Activated CD8-positive, alpha-beta memory T cell treated with anti-CD3 and anti-CD28 coated beads for 1 hour (primary cell): ENCODE measurements at regions not wholly inside any gene's neighbourhood (a gene's known extent, or its start where the extent isn't known, plus 50 kb on each side); places are given as distances from the start of the nearest gene placed in this dataset.

Source experiments
- DNase-seq, 2 donors: peaks; one replicate each; pipeline ENCODE4 v3.0.0-alpha.2; 2020; ENCODE audit warnings: low read depth in 1 of 2; ENCODE audit errors: extremely low read depth in 1 of 2

GRCh38 chr1:193681422-193681821 is 495.0 kb upstream of the B3GALT2 start:
- no peak for DNase-seq

GRCh38 chr1:193680924-193681316 is 494.5 kb upstream of the B3GALT2 start:
- no peak for DNase-seq

DNA sequence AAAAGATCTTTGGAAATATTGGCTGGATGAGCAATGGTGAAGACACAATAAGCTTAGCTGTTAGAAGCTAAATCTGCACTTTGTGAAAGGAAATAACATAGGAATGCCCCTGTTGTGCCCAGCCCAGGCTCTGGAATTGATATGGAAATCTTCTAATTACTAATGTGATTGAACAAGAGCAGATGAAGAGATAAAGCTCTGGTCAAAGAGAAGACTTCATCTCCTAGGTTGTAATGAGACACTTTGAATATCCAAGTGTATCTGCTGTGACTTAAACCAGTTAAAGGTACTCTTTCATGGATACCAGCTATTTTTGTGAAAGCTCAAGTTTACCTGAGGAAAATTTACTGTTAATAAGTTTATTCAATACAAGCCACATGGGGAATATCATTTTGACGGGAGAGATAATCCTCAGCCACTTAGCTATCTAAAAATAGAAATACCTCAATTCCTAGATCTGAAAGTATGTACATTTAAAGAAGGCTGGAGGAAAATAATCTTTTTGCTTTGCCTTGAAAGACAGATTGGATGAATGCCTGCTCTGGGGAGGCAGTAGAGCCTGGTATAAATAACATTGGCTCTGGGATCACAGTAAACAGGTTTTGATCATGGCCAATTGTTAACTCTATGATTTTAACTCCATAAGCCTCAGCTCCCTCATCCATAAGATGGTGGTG is 494.0 kb upstream of the B3GALT2 start:
- DNase-seq, result no peak

GRCh38 chr1:193677874-193678273 is 491.5 kb upstream of the B3GALT2 start:
- DNase-seq, result no peak

- DNase-seq, result no peak
These were observed 490.7 kb upstream of the B3GALT2 start for GRCh38 chr1:193676996-193677549.

- DNase-seq, result no peak
These were observed 488.0 kb upstream of the B3GALT2 start for GRCh38 chr1:193674292-193674944.

- DNase-seq, result no peak
These were observed 480.2 kb upstream of the B3GALT2 start for GRCh38 chr1:193666485-193667083.

DNA sequence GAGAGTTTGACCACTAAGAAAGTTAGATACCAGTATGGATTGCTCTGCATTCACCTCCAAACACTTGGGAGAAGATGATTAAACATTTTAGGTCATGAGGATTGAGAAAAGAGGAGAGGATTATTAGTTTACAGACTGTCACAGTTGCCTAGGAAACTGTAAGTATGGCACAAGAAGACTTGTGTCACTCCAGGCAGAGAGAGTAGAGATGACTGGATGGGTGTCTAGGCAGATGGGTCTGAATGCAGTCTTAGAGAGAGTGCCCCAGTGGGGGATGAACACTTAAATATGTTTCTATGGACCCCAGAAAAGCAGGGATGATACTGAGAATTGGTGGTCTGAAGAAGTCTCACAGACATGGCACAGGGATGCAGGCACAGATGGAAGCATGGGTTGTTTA is 477.6 kb upstream of the B3GALT2 start:
- no peak for DNase-seq

DNA sequence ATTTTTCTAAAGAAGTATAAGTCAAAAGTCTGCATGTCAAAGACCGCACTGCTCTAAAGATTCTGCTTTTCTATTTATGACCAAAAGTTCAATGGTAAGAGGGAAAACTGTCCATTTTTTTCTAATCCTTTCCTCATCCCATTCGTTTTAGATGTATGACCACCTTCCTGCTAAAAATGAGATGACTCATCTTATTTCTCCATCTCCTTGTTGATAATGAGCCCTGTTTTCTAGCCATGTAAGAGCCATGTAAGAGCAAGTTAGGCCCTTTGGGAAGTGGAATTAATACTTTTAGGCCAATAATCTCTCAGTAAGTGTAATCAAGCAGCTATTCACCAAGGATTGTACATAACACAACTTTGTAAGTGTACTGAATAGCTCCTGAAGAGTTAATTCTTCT is 475.6 kb upstream of the B3GALT2 start:
- DNase-seq, result no peak

DNA sequence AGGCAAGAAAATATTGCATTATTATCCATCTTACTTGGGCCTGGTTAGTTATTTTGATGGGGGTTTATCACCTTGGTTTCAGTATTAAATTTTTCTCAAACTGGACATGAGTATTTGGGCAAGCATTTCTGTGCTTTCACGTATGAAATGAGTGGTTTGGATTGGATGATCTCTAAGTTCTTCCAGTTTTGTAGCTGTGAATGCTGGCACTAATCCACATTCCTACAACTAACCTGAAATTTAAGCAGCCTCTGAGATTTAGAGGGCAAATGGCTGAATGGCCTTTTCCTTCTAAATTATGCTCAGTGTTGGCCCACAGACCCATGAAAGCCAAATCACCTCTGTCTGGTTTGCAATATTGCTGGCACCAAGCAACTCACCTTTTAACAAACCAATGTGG is 475.0 kb upstream of the B3GALT2 start:
- DNase-seq, result no peak

- DNase-seq, result no peak
These were observed 474.0 kb upstream of the B3GALT2 start for GRCh38 chr1:193660428-193660827.

- no peak for DNase-seq
These were observed 472.3 kb upstream of the B3GALT2 start for GRCh38 chr1:193658691-193659090.

- DNase-seq, result no peak
These were observed 471.7 kb upstream of the B3GALT2 start for GRCh38 chr1:193658081-193658480.

- DNase-seq, result no peak
These were observed 471.1 kb upstream of the B3GALT2 start for GRCh38 chr1:193657552-193657951.

- no peak for DNase-seq
These were observed 470.4 kb upstream of the B3GALT2 start for GRCh38 chr1:193656841-193657240.

DNA sequence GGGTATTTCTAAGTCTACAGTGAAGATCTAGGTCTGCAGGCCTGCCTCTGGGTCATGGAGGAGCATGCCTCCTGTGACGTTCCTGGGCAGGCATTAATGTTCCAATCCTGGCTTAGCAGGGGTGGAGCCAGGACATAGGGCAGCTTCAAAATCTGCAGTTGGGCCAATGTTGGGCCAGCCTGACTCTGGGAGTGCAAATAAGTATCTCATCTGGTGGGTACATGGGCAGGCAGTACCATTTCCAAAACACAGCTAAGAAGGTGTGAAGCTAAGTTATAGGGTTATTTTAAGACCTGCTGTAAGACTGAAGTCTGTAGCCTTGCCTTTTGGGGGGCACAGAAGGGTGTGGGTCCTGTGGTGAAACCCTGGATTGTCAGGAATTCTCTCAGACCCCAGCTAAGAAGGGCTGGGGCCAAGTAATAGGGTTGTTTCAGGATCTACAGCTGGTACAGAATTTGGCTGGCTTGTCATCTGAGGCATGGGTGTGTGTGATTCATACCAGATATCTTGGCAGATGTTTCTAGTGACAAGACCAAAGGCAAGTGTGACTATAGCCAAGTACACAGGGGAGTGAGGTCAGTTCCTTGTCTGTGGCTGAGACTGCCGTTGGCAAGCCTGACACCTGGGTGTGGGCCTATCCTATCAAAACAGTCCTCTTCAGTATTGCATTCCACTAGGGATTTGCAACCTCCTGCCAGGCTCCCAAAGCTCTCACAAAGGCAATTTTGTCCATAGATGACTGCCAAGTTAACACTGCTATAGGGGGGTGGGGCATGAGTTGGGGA is 468.7 kb upstream of the B3GALT2 start:
- no peak for DNase-seq

DNA sequence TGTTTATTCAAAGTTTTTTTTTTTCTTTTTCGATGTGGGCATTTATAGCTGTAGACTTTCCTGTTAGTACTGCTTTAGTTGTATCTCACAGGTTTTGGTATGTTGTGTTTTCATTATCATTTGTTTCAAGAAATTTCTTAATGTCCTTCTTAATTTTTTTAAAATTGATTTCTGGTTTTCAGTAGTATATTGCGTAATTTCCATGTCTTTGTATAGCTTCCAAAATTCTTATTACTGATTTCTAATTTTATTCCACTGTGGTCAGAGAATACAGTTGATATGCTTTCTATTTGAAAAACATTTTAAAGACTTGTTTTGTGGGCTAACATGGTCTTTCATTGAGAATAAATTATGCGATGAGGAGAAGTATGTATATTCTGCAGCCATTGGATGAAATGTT is 463.2 kb upstream of the B3GALT2 start:
- no peak for DNase-seq

DNA sequence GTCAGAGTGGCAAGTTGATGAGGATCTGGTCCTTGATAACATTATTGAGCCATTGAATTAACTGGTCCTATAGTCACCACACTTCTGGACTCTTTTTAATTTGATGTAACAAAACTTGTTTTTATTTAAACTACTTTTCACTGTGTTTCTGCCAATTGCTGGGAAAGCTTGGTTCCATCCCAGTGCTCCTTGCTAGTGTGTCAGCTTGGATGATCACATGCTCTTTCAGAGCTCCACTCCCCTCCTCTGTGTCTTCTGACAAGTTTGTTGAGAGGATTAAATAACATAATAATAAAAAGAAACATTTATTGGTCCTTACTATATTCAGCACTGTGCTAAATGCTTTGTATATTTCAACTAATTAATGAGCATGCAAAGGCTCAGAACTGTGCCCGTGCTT is 448.5 kb upstream of the B3GALT2 start:
- DNase-seq, result no peak

- no peak for DNase-seq
These were observed 448.1 kb upstream of the B3GALT2 start for GRCh38 chr1:193634470-193634869.

DNA sequence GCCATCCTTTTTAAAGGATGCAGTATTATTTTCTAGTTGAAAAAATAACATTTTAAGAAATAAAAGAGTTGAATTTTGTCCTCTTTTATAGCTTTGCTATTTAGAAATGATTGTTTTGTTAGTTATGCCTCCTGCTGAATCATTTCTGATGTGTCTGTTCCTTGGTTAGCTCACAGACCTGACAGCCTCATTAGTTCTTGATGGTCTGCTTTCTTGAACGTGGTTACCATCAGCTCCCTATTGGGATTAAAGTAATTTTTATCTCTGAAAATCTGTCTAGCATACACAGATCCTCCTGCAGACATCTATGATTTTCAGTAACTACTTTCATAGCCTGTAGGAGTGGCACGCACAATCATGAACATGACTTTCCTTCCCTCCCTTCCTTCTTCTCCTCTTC is 447.6 kb upstream of the B3GALT2 start:
- no peak for DNase-seq

GRCh38 chr1:193633093-193633492 is 446.7 kb upstream of the B3GALT2 start:
- no peak for DNase-seq
